DMS114 treated with DMSO at 0.1 percent for 48 hours (cell line): ENCODE measurements at regions not wholly inside any gene's neighbourhood (a gene's known extent, or its start where the extent isn't known, plus 50 kb on each side); places are given as distances from the start of the nearest gene placed in this dataset.

Source experiments
- DNase-seq: peaks from one replicate; lab custom pipeline; 2025; ENCODE audit not compliant: unreplicated experiment; lab: John Stamatoyannopoulos, UW

DNA sequence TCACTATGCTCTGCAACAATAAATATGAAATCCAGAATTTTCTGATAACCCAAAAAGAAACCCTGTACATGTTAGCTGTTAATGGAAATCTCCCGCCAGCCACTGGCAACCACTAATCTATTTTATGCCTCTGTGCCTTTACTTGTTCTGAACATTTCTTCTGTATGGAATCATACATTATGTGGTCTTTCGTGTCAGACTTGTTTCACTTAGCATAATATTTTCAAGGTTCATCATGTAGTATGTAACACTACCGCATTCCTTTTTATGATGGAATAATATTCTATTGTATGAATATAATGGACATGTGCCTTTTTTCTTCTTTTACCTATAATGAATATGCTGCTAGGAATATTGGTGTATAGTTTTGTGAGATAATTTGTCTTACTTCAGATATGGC lies 1123.3 kb downstream of the EFNB2 start:
- DNase-seq, result no peak

GRCh38 chr13:105410602-105411001 lies 1124.9 kb downstream of the EFNB2 start:
- DNase-seq, result no peak

DNA sequence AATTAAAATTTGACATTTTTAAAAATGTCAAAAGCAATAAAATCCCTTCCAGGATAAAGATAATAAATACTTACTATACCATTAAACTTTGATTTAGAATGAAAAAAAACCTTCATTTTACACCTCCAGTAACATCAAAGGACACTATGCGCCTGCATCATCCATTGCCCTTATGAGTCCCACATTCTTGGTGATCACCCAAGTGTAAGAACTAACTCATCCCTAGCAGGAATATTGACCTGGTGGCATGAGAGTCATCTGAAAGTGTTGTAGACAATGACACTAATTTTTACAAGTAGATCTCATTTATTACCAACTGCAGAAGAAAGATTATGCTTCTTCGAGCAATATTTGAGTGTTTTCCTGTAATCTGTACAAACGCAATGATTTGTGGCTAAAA lies 1128.9 kb downstream of the EFNB2 start:
- DNase-seq, result no peak

- no peak for DNase-seq
Measured at GRCh38 chr13:105403086-105403485, 1132.4 kb downstream of the EFNB2 start.

DNA sequence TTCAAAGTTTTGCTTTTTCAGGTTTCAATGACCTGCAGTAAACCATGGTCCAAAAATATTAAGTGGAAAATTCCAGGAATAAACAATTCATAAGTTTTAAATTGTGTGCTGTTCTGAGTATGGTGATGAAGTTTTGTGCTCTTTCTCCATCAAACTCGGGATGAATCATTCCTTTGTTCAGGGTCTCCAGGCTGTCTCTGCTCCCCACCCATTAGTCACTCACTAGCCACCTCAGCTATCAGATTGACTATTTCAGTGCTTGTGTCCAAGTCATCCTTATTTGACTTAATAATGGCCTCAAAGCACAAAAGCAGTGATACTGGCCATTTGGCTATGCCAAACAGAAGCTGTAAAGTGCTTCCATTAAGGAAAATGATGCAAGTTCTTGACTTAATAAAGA lies 1140.4 kb downstream of the EFNB2 start:
- no peak for DNase-seq

DNA sequence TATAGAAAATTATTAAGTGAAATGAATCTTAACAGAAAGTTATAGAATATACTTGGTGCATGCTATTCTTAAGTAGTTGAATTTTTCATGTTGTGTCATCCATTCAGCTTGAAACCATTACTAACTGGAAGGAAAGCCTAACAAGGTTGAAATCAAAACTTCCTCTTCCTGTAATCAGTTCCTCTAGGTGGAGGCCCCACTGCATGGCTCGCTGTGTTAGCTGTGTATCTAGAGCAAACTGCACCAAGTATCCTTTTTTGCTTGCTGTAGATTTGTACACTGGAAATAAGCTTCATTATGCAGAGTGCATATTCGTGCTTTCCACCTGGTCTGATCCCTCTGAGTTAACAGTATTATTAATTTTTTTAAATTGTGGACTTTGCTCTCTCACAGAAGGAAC lies 1146.1 kb downstream of the EFNB2 start:
- DNase-seq, result no peak

DNA sequence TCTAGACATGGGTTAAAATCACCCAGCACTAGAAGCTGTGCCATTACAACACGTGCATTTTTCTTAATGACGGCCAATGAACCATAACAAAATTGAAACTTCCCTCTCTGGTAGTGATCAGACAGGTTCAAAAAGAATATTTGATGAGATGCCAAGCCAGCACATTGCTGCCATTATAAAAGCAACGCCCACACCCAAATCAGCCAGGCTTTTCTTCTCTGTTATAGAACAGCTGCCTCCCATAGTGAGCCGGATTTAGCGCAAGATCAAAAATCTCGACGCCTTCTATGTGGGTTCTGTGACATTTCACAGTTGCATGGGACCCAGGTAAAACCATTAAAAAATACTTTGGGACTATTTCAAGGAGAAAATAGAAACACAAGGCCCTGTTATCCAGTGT lies 1158.0 kb downstream of the EFNB2 start:
- no peak for DNase-seq

DNA sequence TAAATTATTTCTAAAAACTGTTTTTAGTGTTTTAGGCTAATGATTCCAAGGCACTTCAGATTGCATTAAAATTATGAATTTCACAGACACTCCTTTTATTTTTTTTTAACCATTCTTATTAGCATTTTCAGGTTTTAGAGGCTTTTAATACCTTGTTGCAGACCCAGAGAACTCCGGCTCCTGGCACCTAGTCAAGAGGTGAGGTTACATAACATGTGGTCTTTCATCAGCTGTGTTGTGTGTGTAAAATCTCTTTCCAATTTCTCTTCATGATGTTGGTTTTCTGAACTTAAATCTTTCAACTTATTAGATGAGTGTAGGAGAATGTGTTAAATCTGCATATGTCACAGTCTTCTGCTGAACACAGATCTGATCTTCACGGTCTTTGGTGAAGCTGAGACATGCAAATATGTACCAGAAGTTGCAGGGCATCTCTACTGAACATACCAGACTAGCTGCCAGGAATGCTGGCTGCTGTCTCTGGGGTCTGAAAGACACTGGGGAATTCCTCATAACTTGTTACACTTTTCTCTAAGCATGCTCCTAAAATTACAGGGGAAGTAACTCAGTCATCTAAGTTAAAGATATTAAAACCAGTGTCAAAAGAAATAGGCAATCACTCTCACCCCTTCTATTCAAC lies 1165.3 kb downstream of the EFNB2 start:
- DNase-seq, result no peak

DNA sequence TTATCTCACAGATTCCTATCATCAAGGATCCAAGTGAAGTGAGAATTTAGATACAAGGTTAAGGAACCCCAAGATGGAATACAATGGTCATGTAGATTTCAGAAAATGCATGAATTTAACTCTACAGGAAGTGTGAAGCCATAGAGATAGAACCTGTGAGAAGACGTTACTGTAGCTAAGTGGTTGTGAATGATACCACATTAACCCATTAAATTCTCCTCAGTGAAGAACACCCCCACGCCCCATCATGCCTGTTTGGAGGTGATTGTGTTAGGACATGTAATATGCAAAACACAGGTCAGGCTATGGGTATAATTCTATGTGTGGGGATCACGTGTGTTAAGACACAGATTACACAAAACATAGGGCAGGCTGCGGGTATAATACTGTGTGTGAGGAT lies 1166.7 kb downstream of the EFNB2 start:
- no peak for DNase-seq

DNA sequence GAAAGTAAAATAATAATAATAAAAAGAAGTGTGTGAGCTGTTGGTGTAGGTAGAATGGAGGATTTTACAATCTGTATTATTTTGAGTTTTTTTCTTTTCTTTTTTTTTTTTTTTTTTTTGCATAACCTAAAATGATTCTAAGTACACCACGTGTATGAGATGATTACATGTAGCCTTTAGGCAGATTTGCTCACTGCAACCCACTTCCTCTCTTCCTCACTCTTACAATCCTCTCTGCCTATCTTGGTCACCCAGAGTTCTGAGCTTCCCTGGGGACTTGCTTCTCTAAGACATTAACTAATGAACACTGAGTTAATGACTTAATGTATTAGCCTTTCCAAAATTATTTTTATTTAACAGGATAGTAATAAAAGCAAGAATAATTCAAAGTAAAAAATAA lies 1169.6 kb downstream of the EFNB2 start:
- DNase-seq, result no peak

DNA sequence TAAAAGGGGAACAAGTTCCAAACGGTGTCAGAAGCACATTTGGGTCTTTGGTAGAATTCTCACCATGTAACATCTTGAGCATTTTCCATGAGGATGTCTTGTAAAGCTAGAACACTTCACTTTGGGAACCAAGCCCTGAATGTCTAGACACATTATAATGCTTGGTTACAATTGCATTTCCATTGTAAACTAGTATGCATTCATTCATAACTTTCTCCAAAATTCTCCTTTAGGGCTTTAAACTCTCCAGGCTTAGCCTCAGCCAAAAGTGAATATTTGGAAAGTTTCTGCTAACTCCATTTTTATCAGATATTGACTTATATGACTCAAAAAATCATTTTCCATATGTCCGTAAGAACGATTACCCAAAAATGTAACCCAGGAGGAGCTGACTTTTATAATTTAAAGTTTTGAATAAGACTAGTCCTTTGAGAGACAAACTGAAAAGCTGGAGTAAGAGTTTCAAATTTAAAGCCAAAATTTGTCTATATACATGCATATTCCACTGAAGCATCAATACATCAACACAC lies 1170.4 kb downstream of the EFNB2 start:
- no peak for DNase-seq

- no peak for DNase-seq
Measured at GRCh38 chr13:105364191-105364590, 1171.3 kb downstream of the EFNB2 start.

GRCh38 chr13:105363261-105364190 lies 1171.9 kb downstream of the EFNB2 start:
- DNase-seq, result no peak

- no peak for DNase-seq
Measured at GRCh38 chr13:105353654-105354053, 1181.8 kb downstream of the EFNB2 start.

DNA sequence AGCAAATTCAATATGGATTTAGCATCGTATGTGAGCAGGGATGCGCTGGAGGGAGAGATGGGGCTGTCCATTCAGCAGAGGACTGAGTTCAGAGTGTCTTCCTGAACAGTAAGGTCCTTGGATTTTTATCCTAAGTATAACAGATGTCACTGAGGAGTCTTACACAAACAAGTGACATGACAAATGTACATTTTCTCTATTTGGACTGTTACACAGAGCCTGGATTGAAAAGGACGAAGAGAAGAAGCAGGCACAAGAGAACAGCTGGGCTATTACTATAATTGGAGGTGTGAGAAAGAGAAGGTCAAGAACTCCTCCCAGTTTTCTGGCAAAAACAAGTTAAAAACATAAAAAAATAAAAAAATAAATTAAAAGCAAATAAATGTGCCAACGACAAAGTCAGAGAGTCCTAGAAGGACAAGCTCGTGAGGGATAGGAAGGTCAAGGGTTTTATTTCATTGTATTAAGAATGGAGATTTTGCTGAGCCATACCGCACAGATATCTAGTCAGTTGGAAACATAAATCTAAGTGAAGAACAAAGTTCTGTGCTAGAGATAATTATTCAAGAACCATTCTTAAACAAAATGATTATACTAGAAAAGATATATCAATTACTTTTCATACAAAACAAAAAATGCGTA lies 1186.3 kb downstream of the EFNB2 start:
- no peak for DNase-seq

DNA sequence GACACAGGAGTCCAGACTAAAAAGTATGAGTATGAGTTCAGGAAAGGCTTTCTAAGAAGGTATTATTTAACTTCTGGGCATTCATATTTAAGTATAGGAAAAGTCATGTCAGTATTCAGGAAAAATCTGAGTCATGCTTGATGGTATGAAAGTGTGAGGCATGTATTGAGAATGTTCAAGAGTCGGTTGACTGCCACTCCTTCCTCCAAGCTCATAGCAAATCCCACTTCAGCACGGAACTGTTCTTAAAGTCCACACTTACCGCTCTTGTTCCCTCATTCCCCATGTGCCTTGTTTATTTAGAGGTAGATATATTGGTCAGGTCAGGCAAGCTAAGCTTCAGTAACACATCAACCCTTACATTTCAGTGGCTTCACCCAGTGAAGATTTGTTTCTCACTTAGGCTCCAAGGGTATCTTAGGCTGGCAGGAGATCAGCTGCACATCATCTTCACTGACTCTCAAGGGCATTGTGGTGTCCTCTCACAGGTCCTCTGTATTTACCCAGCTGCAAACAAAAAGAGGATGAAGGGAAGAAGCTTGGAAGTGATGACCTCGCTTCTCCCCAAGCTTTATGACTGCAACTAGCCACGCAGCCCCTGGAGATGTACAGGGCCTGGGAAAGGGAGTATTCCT lies 1189.2 kb downstream of the EFNB2 start:
- no peak for DNase-seq

DNA sequence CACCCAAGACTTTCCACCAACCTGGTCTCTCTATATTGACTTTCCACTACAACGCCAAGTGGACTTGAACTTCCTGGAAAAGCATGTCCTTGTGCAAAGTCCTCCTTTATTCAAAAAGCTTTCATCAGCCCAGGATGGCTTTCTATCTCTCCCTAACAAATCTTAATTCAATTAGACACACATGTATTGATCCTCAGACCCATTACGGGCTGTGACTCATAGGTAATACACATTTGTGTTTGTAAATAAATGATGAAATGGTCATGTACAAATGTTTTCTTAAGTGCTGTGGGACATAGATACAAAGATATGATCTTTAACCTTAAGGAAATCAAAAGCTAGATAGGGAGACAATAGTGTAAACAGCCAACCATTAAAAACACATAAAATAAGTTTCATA lies 1189.7 kb downstream of the EFNB2 start:
- no peak for DNase-seq

DNA sequence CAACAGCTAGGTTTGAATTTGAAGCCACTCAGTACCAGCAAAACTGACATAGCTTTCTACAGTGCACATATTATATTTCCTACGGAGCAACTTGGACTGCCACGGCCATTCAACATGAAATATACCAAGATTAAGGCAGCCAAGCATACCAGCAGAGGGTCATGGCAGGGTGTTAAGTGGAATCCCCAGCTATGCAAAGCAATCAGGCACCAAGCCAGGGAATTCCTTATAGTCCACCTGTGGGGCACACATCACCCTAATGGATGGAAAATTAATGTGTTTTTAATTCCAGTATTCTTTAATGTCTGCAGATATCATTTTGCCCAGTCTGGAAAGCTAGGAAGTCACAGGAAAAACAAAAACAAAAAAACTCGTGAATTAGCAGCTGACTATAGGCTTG lies 1190.3 kb downstream of the EFNB2 start:
- no peak for DNase-seq

- DNase-seq, result no peak
Measured at GRCh38 chr13:105343134-105343806, 1192.2 kb downstream of the EFNB2 start.

DNA sequence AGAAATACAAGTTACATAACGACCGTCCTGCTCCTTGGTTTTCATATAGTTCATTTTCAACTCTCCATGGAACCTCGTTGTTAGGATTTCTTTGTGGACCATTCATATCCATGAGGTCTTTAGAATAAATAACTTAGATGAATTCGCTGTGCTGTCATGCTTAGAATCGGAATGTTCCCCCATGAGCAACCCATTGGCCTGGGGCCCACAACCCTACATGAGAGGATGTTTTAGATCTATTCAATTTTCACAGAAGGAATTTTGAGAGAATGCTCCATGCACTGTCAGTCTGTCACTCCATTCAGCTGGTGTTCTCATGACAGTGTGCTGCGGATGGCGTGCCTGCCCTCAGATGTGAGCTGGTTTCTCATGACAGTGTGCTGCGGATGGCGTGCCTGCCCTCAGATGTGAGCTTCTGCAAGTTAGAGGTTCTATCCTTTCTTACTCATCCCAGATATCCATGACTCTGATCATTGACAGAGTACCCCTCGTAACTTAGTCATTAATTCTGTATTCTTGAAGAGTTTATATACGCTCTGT lies 1193.1 kb downstream of the EFNB2 start:
- DNase-seq, result no peak
